C4-2B (cell line): ENCODE measurements at regions not wholly inside any gene's neighbourhood (a gene's known extent, or its start where the extent isn't known, plus 50 kb on each side); places are given as distances from the start of the nearest gene placed in this dataset.
"Not testable (repeated sequence)": the region's sequence is repeated elsewhere in the genome, so short reads cannot be mapped to it uniquely, and the experiment has no call there.

ENCODE experiments used
- H3K27ac ChIP-seq: fragments of 450-650 bp; 2 replicates; pipeline ENCODE4 v1.5.1; 2017
- CTCF ChIP-seq: fragments of 450-650 bp; conservative IDR thresholded peaks from 2 replicates; pipeline ENCODE4 v1.5.1; 2017; ENCODE audit warnings: mild to moderate bottlenecking
- ZFX ChIP-seq: fragments of 450-650 bp; IDR thresholded peaks from 2 replicates; pipeline ENCODE4 v1.6.1; 2017

DNA sequence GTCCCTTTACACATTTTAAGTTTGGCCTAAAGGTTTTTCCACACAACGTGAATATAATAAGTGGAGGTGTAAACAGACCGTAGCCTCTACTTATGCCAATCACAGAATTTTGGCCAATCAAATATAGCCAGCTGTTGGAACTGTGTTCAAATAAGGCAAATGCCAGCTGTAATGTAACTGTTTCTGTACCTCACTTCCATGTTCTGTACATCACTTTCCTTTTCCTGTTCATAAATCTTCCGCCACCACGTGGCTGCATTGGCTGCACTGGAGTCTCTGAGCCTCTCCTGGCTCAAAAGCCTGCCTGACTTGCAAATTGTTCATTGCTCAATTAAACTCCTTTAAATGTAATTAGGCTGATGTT, 105.1 kb upstream of the SMIM31 start:
- no peak for TF ChIP-seq CTCF
- no peak for TF ChIP-seq ZFX
- no peak overlapping the region for H3K27ac ChIP-seq

GRCh38 chr4:164659765-164660164, 94.2 kb upstream of the SMIM31 start:
- no peak overlapping the region for H3K27ac ChIP-seq
- no peak for TF ChIP-seq CTCF
- no peak for TF ChIP-seq ZFX

GRCh38 chr4:164676152-164676551, 77.8 kb upstream of the SMIM31 start:
- H3K27ac ChIP-seq: not testable (repeated sequence)

DNA sequence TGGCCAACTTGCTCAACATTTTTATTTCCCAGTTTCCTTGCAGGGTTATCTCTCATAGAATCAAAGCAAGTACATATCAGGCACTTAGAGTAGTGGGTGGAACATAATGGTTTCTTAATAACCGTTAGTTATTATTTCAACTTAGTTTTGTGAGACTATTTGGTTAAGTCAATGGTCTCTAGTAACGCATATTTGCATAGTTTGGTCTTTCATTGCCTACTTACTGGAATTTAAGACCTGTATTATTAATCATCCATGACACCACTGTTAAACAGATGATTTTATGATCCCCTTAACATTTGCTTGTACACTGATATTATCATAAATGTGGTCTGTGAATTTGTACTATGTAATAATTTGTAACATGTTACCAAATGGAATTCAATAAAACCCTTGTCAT, 70.9 kb upstream of the SMIM31 start:
- no peak overlapping the region for H3K27ac ChIP-seq
- TF ChIP-seq ZFX (no peak), CTCF (no peak)

DNA sequence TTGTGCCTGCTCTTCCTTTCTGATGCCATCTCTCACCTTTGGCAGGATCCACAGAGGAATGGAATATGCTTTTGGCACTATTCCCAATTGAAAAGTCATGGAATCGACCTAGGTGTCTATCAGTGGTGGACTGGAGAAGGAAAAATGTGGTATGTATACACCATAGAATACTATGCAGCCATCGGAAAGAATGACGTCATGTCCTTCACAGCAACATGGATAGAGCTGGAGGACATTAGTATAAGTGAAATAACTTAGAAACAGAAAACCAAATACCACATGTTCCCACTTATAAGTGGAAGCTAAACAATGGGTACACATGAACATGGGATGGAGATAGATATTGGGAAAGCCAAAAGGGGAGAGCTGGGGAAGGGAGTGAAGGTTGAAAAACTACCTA, 58.3 kb upstream of the SMIM31 start:
- TF ChIP-seq CTCF (no peak), ZFX (no peak)
- H3K27ac ChIP-seq: no peak overlapping the region

DNA sequence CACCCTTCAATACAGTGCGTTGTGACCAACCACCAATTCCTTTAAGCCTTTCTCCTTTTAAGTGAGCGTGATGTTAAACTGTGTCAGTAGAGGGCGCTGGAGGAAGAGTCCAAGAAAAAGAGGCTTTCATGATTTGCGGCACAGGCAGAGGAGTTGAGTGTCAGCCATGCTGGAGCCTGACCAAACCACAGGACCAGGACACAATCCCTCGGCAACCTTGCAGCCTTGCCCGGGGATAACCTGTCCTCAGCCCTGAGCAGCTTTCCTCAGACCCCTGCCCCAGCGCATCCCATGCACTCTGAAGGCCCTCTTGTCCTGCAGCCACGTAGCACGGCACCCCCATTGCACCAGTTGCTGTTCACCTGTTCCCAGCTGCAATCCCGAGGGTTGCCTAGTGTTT, 53.5 kb upstream of the SMIM31 start:
- TF ChIP-seq CTCF (peak; percentile 48), ZFX (no peak)
- H3K27ac ChIP-seq: no peak overlapping the region

- no peak for TF ChIP-seq CTCF
- no peak overlapping the region for H3K27ac ChIP-seq
Observed at GRCh38 chr4:164701665-164702064, 52.3 kb upstream of the SMIM31 start.
